Kidney tubule cell (primary cell): ENCODE measurements at regions not wholly inside any gene's neighbourhood (a gene's known extent, or its start where the extent isn't known, plus 50 kb on each side); places are given as distances from the start of the nearest gene placed in this dataset.
A peak's percentile ranks its signal among the peaks of the same experiment; 100 is the strongest.
"Not testable (repeated sequence)": the region's sequence is repeated elsewhere in the genome, so short reads cannot be mapped to it uniquely, and the experiment has no call there.

ENCODE experiments used
- DNase-seq: peaks from one replicate; pipeline ENCODE4 v3.0.0-alpha.2; 2018; ENCODE audit warnings: low spot score

DNA sequence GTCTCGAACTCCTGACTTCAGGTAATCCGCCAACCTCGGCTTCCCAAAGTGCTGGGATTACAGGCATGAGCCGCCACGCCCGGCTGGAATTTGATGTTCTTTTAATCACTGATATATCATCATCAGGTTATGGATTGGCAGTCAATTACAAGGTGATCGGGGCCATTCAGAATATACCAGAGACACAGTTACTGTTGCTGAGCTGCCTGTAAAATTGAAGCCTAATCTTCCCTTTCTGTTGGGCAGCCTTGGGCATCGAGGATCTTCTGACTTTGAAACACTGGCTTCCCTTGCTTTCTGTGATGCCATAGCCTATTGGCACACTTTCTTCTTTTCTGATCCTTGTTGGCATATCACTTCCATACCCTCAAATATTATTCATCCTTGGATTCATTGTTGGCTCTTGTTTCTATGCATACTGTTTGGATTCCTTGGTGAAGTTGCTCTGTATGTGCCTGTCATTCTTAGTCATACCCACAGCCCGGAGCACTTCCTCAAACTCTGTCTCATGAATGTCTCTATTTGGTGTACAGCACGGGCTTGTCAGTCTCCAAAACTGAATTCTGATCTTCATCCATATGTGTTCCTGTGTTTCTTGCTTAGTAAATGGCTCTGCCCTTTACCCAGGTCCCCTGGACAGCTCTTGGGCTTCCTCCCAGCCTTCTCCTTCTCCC is 85.6 kb upstream of the CRYM start:
- DNase-seq: peak; percentile 93

DNA sequence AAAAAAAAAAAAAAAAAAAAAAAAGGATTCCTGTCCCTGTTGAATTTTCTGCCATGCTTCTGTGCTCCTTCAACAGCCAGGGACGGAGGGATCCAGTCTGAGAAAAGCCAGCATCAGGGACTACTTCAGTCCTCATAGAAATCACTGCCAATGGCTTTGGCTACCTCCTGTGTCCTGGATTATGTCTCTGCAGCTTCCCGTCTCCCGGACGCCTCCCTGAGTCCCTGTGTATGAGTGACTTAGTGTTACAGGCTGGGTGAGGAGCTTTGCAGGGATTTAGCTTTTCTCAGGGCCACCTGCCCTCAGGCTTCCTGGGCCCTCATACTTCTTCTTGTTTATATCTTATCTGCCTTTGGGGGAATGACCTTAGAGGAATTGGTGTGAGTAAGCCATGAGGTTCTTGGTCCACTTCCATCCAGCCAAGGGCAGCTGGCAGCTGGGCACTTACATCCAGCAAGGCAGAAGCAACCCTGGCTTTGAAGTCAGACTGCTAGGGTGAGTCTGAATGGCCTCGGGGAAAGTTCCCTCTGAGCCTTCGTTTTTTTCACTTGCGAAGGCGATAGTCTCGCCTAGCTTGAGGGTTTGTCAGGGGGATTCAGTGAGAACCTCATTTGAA is 83.6 kb upstream of the CRYM start:
- DNase-seq: not testable (repeated sequence)

DNA sequence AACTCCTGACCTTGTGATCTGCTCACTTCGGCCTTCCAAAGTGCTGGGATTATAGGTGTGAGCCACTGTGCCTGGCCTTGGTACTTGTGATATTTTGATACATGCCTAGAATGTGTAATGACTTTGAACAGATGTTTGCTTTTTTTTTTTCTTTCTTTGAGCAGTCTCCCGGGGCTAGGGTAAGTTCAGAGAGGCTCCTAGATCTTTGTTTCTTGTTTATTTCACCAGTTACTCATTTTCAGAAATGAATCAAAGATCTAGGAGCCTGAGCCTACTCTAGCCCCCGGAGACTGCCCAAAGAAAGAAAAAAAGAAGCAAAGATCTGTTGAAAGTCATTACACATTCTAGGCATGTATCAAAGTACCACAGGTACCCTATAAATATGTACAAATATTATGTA is 83.0 kb upstream of the CRYM start:
- not testable (repeated sequence) for DNase-seq

DNA sequence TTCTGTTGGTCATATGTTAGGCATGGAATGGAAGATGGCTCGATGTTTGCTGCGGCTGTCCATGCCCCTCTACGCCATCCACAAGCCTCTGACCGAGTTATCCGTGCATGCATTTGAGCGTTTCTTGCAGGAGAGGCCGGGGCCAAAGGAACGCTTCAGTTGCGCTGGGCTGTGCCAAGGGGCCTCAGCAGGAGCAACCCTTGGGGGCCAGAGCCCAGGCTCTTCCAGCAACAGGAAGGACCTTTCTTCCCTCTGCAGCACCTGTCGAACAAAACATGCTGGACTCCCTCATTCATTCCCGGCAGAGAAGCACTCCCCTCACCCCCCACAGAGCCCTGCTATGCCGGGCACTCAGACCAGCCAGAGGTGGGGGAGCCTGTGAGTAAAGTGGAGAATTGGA is 81.4 kb upstream of the CRYM start:
- DNase-seq: not testable (repeated sequence)

DNA sequence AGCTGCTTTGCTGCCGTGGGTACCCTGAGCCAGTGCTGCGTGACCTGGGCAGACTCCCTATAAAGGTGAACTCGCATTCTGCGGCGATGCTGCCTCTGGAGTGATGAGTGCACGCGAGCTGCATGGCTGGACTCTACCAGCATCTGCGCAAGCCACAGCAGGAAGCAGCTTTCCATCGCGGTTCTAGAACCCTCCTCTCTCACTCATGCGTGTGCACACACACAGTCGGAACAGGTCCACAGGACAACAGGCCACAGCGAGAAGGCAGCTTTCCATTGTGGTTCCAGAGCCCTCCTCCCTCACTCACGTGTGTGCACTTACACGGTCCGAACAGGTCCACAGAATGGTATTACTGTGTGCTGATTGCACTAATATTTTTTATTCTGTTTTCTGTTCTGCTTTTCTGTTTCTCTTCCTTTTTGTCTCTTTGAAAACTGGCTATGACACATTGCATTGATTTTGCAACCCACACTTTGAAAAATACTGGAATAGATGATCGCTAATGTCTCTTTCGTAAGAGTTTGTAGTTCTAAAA is 80.2 kb upstream of the CRYM start:
- DNase-seq: not testable (repeated sequence)

DNA sequence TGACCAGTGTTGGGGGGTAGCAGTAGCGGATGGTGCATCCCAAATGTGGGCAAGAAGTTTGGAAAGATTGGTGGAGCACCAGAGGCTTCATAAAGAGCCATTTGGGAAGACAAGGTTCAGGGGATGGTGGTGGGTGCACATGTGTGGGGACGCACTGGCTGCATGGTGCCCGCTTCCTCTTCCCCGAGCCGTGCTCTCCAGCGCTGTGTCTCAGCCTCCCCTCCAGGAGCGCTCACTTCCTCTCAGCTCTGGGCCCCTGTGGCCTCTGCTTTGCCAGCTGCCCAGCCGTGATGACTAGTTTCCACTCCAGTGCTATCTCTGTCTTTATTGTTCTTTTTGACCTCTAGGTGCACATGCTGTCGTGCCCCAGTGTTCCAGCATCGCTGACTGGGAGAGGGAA is 78.2 kb upstream of the CRYM start:
- not testable (repeated sequence) for DNase-seq

DNA sequence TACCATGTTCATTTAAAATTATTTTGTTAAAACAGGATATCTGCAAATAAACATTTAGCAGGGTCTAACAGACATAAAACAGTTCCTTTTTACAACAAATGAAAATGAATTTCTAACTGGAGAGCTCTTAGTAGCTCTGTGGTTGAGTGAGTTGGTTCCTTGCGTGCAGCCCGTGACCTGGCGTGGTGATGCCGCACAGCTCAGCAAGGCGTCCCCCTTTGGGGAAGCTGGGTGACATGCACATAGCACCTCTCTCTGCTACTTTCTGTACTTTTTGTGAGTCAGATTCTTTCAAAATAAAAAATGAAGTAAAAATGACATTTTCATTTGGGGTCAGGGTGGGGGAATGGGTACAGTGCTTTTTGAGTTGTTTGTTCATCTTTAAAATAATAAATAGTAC is 73.3 kb upstream of the CRYM start:
- not testable (repeated sequence) for DNase-seq

DNA sequence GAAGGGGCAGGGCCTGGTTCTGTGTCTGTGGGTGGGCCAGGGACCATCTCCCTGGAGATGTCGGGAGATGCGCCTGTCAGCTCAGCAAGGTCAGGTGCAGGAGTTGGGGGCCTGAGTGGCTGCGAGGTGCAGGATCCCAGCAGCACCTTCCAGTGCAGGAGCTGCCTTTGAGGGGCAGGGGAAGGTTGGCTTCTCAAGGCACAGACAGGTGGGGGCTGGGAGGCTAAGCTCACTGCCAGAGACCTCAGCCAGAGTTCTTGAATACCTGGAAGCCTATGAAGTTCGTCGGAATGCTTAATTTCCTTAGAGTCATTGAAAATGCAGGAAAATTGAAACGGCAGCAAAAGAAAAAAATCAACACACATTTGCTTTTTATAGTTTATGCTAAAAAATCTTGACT is 72.8 kb upstream of the CRYM start:
- DNase-seq: not testable (repeated sequence)

DNA sequence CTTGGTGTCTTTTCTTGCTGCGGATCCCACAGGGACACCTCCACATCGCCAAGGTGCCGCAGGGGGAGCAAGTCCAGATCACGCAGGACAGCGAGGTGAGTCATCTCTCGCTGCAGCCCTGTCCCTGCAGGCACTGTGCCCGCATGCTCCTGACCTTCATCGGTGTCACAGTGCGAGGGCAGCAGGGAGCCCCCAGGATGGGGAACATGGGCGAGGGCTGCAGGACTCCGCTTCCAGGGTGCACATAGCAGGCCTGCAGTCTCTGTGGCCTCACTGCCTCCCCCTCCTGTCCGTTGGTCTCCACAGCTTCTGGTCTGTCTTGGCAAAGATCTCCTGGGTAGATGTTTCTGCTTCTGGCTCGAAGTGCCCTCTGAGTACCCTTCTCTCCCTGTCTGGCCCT is 71.2 kb upstream of the CRYM start:
- DNase-seq: not testable (repeated sequence)

DNA sequence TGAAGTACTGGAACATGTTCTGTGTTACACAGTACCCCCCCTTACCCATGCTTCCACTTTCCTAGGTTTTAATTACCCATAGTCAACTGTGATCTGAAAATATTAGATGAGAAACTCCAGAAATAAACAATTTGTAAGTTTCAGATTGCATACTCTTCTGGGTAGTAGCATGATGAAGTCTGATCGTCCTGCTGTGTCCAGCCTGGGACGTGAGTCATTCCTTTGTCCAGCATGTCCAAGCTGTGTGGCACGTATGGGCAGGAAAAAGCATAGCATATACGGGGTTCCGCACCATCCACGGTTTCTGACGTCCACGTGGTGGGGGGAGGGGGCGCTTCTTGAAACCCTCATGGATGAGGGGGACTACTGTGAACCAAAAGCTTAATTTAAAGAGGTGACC is 70.7 kb upstream of the CRYM start:
- DNase-seq: not testable (repeated sequence)

DNA sequence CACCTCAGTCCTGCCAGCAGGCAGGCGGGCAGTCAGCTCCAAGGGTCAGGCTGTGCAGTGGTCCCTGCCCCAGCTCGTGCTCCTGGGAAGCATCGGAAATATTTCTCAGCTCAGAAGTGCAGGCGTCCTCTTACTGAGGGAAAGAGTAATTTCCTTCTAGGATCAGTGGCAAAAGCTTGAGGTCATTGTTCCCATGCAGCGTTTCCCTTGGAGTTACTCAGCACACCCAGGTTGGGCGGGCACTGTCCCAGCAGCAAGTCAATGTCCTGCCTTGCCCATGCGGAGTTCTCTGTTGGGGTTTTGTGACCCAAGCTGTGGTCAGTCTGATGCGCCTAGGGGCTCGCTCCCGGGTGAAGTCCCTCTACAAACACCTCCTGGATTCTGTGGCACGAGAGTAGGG is 69.4 kb upstream of the CRYM start:
- DNase-seq: not testable (repeated sequence)

DNA sequence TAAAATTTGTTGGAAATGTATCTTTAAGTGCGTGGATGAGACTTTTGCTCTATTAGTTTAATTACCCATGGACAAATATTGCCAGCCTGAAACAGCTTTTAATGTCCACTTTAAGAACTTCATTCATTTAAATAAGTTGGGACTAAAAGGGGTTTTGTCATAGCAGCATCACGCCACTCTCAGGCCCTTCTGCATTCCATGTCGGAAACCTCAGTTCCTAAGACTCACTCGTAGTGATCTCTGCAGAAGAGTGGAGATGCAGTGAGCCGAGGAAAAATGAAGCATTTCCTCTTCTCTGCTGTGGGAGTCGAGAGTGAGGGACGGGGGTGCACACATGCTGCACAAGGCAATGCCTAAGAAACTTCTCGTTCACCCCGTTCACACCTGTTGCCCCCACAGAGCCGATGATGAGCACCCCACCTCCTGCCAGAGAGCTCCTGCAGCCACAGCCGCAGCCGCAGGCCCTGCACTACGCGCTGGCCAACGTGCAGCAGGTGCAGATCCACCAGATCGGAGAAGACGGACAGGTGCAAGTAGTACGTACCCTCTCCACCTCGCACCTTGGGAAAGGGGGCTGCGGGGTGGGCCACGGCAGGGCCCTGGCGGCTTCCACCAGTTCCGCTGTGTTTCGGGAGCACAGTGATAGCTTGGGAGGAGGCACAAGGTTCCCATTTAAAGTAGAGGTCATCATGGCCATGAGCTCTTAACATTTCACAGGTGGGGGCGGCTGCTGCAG is 68.8 kb upstream of the CRYM start:
- not testable (repeated sequence) for DNase-seq

DNA sequence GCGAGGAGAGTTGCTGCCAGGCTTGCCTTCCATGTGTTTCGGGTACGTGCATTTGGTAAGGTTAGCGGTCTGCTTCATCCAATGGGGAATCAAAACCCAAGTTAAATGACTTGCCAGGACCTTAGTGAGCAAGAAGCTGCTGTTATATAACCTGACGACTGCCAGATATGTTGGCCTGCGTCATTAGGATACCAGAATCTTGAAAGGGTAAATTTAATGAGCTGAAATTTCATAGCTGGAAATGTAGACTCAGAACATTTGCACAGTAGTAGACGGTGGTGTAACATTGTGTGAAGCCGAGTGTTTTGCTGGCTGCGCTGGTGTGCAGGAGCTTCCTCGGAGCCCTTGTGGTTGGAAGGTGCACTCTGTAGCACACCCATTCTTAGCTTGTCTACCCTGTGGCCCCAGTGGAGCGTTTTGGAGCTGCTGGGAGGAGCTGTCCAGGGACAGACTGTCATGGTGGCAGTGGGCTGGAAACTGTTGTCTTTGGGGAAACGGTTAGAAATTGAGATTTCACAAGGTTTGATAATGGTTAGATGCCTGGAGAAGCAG is 66.3 kb upstream of the CRYM start:
- DNase-seq: not testable (repeated sequence)

DNA sequence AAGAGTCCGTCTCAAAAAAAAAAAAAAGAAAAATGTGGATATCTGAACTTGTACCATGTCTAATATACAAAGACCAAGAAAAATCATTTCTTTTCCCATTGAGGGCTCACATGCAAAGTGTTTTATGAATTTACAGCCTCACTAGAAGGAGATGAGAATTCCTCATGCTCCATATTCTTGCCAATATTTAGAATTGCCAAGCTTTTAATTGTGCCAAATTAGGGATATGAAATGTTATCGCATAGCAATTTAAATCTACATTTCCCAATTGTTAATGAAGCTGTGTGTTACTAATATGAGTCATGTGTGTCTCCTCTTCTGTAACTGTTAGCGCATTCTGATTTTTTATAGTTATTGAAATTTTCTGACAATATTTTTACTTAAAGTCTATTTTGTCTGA is 63.0 kb upstream of the CRYM start:
- DNase-seq: no peak

DNA sequence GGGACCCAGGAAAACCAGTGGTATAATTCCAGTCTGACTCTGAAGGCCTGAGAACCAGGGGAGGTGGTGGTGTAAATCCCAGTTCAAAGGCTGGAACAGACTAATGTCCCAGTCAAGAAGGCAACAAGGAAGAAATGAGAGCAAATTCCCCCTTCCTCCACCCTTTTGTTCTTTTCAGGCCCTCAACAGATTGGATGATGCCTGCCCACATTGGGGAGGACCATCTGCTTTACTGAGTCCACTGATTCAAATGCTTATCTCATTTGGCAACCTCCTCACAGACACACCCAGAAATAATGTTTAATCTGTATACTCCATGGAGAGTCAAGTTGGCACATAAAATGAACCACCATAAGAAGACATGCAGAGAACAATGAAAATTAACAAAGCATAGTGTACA is 61.9 kb upstream of the CRYM start:
- no peak for DNase-seq

DNA sequence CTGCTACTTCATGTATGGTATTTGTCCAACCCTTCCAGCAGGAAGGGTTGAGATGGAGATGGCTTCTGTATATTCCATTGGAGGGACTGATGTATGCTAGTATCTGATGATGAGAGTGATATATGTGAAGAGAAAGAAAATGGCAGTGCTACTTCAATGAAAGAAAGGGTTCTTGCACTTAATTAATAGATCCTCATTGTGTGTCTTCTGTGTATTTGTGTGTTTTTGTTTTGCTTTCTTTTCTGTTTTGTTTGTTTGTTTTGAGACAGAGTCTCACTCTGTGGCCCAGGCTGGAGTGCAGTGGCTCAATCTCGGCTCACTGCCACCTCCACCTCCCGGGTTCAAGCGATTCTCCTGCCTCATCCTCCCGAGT is 61.2 kb upstream of the CRYM start:
- DNase-seq: no peak

DNA sequence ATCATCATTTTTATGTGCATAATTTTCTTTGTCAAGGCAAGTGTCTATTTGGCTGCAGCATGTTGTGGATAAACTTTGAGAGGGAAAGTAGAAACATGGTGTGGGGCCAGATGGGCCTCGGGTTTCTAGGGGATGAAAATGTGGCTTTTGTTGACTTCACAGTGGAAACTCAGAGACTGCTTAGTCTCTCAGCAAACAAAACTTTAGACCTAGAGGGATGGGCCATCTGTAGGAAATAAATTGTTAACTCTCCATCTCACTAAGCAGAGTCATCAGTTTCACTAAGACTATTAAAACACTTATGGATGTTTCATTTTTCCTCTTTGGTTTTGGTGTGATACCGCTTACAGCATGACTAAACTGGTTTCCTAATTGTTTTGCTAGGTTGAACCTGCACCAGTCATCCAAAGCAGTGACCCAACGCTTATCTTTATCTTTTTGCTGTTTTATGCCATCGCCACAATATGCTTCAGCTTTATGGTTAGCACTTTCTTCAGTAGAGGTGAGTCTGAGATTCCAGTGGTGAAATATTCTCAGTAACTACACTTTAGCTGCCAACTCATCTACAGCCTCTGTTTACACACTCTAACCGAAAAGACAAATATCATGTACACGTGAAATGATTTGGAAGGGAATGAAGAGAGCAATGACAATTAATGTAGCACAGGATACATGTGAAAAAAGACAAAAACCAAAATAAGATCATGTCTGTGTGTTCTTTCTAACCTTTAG is 60.6 kb upstream of the CRYM start:
- peak; percentile 3 for DNase-seq

DNA sequence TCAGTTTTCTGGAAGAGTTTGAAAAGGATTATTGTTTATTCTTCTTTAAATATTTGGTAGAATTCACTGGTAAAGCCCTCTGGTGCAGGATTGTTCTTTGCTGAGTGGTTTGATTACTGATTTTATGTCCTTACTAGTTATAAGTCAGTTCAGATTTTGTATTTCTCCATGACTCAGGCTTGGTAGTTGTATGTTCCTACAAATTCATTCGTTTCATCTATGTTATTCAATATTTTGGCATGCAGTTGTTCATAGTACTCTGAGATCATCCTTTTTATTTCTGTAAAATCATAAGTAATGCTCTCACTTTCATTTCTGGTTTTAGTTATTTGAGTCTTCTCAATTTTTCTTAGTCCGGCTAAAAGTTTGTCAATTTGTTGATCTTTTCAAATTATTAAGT is 58.1 kb upstream of the CRYM start:
- no peak for DNase-seq

DNA sequence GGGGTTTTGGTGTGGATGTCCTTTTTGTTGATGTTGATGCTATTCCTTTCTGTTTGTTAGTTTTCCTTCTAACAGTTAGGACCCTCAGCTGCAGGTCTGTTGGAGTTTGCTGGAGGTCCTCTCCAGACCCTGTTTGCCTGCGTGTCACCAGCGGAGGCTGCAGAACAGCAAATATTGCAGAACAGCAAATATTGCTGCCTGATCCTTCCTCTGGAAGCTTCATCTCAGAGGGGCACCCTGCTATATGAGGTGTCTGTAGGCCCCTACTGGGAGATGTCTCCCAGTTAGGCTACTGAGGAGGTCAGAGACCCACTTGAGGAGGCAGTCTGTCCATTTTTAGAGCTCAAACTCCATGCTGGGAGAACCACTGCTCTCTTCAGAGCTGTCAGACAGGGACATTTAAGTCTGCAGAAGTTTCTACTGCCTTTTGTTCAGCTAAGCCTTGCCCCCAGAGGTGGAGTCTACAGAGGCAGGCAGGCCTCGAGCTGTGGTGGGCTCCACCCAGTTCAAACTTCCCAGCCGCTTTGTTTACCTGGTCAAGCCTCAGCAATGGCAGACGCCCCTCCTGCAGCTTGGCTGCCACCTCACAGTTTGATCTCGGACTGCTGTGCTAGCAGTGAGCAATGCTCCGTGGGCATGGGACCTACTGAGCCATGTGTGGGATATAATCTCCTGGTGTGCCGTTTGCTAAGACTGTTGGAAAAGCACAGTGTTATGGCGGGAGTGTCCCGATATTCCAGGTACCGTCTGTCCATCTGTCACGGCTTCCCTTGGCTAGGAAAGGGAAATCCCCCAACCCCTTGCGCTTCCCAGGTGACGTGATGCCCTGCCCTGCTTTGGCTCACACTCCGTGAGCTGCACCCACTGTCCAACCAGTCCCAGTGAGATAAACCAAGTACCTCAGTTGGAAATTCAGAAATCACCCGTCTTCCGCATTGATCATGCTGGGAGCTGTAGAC is 56.4 kb upstream of the CRYM start:
- DNase-seq: not testable (repeated sequence)

DNA sequence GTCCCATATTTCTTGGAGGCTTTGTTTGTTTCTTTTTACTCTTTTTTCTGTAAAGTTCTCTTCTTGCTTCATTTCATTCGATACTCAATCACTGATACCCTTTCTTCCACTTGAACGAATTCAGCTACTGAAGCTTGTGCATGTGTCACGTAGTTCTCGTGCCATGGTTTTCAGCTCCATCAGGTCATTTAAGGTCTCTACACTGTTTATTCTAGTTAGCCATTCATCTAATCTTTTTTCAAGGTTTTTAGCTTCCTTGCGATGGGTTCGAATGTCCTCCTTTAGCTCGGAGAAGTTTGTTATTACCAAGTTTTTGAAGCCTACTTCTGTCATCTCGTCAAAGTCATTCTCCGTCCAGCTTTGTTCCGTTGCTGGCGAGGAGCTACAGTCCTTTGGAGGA is 55.6 kb upstream of the CRYM start:
- DNase-seq: not testable (repeated sequence)
